SK-MEL-5 (cell line): ENCODE measurements at regions not wholly inside any gene's neighbourhood (a gene's known extent, or its start where the extent isn't known, plus 50 kb on each side); places are given as distances from the start of the nearest gene placed in this dataset.

Source experiments
- DNase-seq: peaks from one replicate; pipeline ENCODE4 v3.0.0-alpha.2; 2016; ENCODE audit warnings: low read depth, low spot score
- in situ Hi-C: cut with HindIII; loops from 2 replicates; pipeline ENCODE4 v1.10.0; 2016; ENCODE audit warnings: low sequenced_read_pairs, high pct_unique_total_duplicates, low pct_unique_long_range_greater_than_20kb

DNA sequence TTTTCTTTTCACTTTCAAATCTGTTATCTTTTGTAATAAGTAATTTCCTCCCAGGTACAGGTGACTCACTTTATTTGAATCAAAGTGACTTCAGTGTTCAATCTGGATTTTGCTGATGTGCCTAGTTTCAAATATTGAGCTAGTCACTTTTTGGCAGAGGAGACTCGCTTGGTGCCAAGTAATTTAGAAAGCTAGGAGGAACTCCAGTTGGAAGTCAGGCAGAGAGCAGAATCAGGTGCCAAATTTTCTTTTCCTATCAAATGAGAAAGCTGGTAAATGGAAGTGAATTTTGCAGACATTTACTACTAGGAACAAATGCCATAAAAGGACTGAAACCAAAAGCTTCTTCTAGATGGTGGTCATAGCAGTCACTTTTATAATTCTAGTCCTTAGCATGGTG is 656.0 kb upstream of the KIF2B start:
- no peak for DNase-seq
- in situ Hi-C loops = no loop called here

DNA sequence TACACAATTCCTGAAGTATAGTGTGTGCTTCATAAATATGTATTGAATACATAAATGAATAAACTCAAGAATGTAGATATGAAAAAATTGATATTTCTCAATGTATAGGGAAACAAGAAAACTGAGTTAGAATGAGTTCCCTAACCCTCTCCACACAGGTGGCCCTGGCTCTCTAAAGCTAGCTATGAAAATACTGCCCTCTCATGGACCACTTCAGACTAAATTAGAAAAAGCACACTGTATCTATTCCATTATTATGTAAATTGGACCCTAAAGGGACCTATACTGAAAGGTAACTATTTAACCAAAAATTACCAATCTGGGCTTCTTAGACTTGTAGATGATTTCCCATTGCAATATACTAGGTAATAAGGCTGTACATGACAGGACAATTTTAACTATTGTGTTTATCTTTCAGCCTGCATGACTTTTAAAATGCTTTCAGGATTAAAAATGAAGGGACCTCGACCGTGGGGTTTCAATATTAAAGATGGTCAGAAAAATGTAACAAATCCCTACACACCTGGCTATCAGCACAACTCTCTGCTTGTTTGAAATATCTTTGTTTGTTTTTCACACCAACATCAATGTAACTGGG is 672.5 kb upstream of the KIF2B start:
- in situ Hi-C loops = no loop called here
- DNase-seq = peak; percentile 51

DNA sequence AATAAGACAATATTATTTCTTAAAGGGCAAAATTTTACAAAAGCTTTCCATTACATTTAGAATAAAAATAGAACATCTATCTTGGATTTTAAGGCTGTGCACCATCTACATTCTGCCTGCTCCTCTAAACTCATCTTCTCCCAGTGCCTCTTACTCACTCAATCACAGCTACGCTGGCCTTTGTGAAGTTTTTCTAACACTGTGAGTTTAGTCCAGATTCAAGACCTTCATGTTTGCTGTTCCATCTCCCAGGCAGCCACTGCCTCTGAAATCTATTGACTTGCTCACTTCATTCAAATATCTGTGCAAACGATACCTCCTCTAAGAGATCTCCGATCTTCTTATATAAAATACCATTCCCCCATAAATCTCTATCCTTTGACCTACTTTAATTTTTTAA is 673.4 kb upstream of the KIF2B start:
- no peak for DNase-seq
- in situ Hi-C loops = no loop called here

DNA sequence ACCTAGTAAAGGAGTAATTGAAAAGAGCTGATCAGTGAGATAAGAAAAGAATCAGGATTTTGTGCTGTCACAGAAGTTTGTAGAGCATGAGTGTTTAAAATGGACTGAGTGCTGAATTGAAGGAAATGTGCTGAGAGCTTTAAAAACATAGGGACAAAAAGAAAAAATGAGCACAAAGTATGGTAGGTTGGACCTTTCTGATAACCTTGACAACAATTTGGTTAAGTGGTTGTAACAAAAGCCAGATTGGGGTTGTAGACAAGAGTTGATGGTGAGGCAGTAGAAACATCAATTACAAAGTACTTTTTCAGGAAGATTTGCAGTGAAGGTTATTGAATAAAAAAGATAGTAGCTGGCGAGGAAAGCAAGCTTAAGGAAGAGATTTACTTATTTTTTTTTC is 674.7 kb upstream of the KIF2B start:
- DNase-seq = no peak
- in situ Hi-C loops = no loop called here

DNA sequence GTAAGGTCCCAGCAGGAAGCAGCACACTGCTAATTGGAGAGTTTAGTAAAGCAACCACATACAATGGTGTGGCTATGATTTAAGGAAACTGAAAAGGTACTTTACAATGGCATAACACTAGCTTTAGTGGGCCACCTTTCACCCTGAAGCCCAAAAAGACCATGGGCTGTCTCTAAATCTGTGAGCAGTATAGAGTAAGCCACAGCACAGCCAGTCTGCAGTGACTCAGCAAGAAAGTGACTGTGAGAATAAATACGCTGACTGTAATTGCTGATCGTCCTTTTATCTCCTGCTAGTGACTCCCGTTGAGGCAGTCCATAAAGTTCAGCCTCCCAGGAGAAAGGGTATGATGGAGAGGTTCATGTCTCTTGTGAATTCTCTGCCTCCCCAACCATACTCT is 679.8 kb upstream of the KIF2B start:
- in situ Hi-C loops = no loop called here

DNA sequence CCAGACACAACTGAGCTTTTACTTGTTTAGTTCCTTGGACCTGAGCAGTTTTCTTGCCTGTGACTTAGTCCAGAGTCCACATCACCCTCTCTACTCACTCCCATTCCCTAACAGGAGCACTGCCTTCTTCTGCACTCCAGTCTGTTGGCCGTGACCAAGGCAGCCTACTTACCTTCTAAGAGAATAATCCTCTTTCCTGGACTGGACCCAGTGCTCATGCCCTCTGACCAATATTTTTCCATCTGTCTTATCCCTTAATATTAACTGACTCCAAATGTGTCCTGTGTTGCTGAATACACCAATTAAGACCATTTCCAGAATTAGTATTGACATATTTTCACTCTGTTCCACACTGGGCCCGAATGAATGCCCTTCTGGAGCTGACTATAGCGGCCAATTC is 681.0 kb upstream of the KIF2B start:
- DNase-seq = no peak
- in situ Hi-C loops = no loop called here

More for the DNA sequence above, 679.8 kb upstream of the KIF2B start:
- DNase-seq = peak; percentile 34

DNA sequence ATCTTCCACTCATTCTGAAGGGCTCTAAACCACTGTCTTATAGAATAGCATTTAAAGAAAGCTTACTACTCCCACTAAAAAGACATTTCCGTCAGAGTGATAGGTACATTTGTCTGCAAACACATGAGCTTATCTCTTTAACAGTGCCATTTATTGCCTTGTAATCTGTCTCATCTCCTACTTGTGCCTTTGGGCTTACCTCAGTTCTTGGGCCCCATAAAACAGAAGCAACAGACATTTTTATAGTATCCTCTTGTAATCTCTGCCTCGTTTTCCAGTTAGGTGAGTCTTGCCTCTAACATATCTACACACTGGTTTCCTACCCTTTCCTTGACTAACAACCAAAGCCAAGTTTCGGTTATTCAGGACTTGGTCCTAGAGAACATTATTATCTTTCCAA is 681.4 kb upstream of the KIF2B start:
- in situ Hi-C loops = no loop called here

DNA sequence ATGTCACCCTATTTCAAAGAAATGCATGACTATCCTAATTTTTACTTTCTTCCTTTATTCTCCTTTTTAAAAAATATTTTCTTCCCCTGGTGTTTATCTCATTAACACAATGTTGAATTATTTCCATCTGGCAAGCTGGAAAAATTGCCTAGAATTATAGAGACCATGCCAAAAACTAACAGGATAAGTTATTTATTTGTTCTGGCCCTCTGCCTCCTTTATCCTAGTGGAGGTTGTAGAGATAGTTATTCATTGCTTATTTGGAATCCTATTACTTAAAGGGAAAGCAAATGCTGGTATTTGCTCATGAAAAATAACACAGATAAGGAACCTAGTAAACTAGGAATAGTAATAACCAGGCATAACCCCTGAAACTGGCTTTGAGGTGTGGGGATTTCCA is 684.9 kb upstream of the KIF2B start:
- in situ Hi-C loops = no loop called here

More for the DNA sequence above, 681.4 kb upstream of the KIF2B start:
- no peak for DNase-seq

DNA sequence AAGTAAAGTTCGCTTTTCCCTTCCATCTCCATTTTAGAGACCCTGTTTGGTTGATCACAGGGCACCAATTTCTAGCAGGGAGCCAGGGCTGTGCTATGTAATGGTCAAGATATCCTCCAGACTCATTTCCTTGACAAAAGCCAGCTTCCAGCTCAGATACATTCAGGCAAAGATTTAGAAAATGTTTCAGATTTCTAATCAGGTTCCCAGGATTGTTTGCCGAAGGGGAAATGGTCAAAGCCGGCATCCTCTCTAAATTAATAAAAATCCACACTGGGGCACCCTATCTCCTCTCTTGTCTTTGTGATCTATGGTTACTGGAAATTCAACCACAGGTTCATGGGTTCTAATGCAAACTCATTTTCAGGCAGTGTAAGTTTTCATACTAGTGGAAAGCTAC is 686.8 kb upstream of the KIF2B start:
- in situ Hi-C loops = no loop called here
- no peak for DNase-seq

More for the DNA sequence above, 684.9 kb upstream of the KIF2B start:
- DNase-seq = no peak

DNA sequence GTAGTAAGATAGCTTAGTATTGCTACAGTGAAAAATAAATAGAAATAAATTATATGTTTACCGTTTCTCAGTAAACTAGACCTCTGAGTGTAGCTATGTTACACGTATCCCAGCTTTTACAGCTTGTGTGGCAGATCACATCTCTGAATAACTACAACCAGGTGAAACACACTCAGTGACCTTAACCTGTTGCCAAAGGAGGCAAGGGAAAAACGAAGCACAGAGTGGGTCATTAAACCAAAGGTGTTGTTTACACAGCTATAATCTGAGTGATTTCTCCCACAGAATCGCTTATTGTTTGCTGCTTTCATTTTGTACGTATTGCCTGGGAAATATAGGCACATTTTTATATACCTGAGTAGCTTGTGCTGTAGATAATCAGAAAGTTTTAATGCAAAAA is 688.2 kb upstream of the KIF2B start:
- in situ Hi-C loops = no loop called here
- DNase-seq = no peak

DNA sequence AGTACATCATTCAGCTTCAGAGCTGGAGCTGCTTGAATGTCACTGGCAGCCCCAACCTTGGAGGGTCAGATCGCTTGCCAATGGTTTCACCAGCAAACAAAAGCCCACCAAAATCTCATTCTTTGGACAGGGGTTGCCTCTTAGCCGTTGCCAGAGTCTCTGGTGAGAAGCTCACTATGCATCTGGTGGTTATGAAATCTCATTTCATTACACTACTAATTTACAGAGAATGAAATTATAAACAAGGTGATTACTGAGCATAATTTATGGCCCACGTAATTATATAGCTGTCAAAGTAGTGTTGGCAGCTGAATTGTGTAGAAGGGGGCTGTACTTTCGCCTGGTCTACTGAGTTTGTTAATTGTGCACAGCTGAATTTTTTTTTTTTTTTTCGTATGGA is 688.9 kb upstream of the KIF2B start:
- in situ Hi-C loops = no loop called here
- no peak for DNase-seq

DNA sequence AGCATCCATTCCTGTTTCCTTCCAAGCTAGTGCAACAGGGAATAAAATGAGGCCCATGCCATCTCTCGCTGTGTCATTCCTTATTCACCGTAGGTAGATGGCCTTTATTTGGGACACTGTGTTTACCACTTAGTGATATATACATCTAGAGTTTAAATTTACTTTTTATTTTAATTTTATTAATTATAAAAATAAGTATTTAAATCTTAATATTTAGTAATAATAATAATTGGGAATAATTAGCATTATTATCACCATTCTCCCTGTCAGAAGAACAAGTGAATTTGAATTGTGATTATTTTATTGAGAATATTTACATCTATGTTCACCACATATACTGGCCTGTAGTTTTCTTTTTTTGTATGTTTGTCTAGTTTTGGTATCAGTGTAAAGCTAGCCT is 692.9 kb upstream of the KIF2B start:
- in situ Hi-C loops = no loop called here
- no peak for DNase-seq

DNA sequence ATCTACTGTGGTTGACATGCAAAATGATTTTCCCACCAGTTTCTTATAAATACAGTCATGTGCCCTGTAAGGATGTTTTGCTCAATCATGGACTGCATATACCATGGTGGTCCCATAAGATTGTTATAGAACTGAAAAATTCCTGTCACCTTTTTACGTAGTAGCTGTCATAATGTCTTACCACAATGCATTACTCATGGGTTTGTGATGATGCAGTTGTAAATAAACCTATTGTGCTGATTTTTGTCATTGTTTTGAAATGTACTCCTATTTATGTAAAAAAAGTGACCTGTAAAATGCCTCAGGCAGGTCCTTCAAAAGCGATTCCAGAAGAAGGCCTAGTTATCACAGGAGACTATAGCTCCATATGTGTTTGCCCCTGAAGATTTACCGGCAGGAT is 695.4 kb upstream of the KIF2B start:
- DNase-seq = peak; percentile 67
- in situ Hi-C loops = no loop called here

DNA sequence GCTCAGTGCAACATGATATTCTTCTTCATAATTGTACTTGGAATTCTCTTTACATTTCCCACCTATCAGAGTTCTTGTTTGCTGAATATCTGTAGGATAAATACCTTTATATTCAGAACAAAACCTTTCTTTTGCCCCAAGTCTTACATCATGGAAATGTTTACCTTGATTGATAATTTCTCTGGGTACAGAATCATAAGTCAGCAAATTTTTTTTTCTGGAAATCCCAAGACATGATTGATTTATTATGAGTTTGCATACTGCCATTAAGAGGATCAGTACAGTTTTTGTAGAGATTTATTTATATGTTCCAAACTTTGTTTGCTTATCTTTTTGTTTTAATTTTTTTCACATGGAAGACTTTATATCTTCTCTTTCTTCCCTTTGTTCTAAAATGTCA is 699.8 kb upstream of the KIF2B start:
- in situ Hi-C loops = no loop called here
- no peak for DNase-seq

DNA sequence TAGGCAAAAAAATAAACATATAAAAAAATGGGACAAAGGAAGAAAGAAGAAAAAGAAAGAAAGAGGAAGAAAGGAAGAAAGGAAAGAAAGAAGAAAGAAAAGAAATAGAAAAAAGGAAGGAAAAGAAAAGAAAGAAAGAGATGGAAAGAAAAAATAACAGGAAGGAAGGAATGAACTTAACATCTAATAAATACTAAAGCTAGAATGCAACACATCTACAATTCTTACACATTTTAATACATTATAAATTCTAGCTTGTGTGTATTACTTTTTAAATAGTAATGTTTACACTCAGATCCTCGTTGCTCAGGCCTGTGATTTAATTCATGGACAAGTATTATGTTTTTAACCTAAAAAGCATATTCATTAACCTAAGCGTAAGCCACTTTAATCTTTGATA is 703.0 kb upstream of the KIF2B start:
- DNase-seq = no peak
- in situ Hi-C loops = no loop called here

DNA sequence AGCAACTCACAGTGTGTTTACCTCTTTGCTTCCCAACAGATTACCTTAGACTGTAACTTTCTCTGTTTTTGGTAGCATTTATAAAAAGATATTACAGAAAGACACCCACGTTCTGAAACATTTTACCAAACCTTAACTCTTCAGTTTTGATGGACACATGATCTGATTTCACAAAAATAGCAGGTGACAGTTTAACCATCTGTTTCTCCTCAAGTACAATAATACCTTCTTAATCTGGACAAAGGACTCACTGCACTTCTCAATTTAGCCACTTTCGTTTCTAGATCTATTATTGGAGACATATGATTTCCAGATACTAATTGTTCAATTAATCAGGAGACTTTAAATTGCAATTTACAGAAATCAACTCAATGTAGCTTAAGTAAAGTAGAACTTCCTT is 703.8 kb upstream of the KIF2B start:
- in situ Hi-C loops = no loop called here
- no peak for DNase-seq

DNA sequence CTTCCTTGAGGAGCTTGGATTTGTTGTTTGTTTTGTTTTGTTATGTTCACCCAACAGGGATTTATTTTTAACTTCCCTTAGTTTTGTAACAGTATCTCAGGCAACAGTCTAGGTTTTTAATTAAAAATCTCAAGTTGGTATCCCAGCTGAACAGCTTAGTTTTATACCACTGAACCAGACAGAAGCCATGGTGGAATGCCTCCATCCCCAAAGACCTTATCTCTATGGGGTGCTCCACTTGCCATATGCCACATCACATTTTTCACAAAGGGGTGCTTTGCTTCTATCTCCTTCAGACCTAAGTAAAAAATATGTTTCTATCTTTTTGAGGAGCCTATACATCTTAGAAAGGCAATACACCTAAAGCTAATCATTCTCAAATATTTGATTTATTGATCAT is 715.8 kb upstream of the KIF2B start:
- in situ Hi-C loops = no loop called here
- DNase-seq = no peak

DNA sequence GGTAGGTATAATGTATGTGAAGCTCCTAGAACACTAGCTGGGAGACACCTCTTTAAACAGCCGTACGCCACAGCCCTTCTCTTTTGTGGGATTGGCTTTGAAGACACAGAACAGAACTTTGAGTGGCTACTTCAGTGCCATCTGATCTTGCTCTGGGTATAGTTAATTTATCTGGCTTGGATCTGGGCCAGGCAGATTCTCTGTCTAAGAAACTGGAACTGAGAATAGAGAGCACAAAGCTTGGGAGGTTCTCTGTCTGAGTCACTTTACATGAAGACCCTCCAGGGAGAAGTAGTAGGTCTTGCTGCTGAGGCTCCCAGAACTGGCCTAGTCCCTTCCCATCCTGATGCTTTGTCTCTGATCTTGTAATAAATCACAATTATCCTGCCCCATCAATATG is 721.0 kb upstream of the KIF2B start:
- in situ Hi-C loops = no loop called here
- no peak for DNase-seq

DNA sequence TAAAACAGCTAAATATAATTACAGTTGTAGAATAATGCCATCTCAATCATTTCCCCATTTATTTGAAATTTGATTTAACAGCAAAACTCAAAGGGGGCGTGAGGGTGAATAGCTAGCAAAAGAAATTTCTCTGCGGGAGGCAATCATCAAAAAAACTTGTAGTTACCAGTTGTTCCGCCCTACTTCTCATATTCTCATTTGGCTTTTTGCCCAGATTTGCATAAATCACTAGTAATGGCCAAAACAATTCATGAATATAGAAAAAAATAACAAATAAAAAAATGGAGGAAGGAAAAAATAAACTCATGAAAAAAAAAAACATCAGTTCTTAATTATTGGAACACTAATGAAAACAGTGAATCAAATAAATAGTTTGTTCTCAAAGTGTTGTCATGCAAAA is 722.6 kb upstream of the KIF2B start:
- in situ Hi-C loops = no loop called here
- DNase-seq = no peak

DNA sequence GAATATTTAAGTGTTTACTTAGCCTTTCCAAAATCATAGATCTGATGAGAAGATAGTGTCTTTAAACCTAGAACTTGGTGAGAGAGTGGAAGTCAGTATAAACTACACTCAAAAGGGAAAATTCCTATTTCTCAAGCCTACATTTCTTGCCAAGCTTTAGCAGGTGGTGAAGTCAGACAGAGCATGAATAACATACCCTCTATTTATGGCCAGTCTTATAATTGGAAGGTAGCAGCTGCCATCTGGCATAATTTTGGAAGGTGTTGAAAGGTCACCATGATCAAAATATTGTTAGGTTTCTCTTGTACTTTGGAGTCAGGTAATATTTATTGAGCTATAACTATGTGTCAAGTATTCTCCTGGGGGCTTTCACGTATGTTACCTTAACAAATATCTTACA is 729.3 kb upstream of the KIF2B start:
- DNase-seq = no peak
- in situ Hi-C loops = no loop called here
